COLO668 (cell line): ENCODE measurements at regions not wholly inside any gene's neighbourhood (a gene's known extent, or its start where the extent isn't known, plus 50 kb on each side); places are given as distances from the start of the nearest gene placed in this dataset.
"Not testable (repeated sequence)": the region's sequence is repeated elsewhere in the genome, so short reads cannot be mapped to it uniquely, and the experiment has no call there.

Experiments
- DNase-seq: peaks from one replicate; lab custom pipeline; 2025; ENCODE audit not compliant: unreplicated experiment; lab: John Stamatoyannopoulos, UW

DNA sequence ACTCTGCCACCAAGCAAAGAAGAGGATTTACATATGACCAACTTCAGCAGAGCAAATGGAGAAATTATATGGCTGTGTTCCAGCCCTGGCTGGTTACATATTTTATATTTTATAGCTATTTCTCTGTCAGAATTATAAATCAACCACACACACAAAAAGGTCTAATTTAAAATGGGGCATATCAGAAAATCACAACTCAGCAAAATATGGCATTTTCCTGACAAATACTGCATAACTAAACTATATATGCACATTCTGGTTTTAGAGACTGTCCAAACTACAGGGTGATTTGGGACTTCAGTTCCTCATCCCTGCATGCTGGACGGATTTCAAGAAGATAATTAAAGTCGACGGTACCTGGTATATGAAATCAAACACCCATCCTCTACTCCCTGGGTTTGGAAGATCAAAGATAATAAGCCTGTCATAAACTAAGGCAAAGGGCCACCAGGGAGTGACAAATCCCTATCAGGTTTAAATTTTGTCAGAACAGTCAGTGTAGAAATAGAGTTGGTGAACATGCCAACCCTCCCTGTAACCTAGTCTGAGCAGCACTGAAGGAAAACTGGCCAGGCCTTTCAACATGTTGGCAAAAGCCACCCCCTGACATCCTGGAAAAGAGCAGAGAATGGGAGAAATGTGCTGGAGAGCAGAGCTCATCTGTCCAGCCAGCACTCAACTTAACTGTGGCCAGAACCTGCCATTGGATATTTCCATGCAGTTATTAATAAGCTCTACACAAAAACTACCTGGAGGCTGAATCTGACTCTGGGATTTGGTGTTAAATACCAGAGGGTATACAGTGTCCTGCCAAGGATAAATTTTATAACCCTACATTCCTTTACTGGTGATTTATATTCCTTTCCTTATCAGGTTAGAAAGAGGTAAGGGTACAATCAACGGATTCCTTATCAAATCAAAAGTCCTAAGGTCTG, 235.7 kb downstream of the ENC1 start:
- DNase-seq, result no peak

DNA sequence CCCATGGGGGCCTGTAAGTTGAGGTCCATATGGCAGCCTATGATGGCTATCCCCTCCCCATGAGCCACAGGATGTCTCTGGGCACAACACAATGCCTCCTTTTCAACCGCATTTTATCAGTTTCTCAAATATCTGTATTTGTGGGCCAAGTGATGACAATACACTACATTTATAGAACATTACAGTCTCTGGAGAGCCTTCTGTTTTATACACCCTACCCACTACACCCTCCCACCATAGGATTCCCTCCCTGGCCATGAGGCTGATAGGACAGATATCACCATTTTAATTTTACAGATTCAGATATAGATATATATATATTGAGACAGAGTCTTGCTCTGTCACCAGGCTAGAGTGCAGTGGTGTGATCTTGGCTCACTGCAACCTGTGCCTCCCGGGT, 236.8 kb downstream of the ENC1 start:
- no peak for DNase-seq

GRCh38 chr5:74402553-74402952, 238.0 kb downstream of the ENC1 start:
- peak; percentile 7 for DNase-seq

DNA sequence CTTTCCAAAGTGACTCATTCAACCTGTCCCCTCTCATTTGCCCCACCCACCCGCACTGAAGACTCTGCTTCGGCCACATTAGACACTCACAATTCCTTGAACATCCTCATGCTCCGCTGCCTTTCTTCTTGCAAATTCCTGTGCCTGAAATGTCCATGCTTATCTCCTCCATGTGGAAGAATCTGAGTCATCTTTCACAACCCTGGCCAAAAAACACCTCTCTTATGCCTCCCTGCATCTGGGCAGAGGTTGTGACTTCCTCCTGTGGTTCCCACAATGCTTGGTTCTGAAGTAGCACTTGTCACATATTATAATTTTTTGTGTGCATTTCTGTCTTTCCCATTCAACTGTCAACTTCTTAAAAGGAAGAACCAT, 238.6 kb downstream of the ENC1 start:
- DNase-seq, result no peak

GRCh38 chr5:74401281-74401945, 239.1 kb downstream of the ENC1 start:
- no peak for DNase-seq

GRCh38 chr5:74400067-74400466, 240.5 kb downstream of the ENC1 start:
- no peak for DNase-seq

GRCh38 chr5:74396913-74397622, 243.5 kb downstream of the ENC1 start:
- DNase-seq, result no peak

- DNase-seq, result peak; percentile 24
These were observed 245.3 kb downstream of the ENC1 start for GRCh38 chr5:74394916-74395880.

DNA sequence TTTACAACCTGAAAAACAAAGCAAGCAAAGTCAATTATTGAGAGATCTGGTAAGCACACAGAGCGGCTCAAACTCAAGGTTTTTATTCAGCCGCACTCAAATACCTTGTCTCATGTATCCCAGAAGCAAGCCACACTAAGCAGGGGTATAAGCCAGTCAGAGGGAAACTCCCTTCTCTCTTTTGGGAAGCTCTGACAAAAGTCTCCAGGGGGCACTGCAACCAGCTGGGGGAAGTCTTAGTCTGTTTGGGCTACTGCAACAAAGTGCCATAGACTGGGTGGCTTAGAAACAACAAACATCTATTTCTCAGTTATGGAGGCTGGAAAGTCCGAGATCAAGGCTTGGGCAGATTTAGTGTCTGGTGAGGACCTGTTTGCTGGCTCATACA, 246.0 kb downstream of the ENC1 start:
- peak; percentile 12 for DNase-seq

- no peak for DNase-seq
These were observed 246.6 kb downstream of the ENC1 start for GRCh38 chr5:74393943-74394342.

DNA sequence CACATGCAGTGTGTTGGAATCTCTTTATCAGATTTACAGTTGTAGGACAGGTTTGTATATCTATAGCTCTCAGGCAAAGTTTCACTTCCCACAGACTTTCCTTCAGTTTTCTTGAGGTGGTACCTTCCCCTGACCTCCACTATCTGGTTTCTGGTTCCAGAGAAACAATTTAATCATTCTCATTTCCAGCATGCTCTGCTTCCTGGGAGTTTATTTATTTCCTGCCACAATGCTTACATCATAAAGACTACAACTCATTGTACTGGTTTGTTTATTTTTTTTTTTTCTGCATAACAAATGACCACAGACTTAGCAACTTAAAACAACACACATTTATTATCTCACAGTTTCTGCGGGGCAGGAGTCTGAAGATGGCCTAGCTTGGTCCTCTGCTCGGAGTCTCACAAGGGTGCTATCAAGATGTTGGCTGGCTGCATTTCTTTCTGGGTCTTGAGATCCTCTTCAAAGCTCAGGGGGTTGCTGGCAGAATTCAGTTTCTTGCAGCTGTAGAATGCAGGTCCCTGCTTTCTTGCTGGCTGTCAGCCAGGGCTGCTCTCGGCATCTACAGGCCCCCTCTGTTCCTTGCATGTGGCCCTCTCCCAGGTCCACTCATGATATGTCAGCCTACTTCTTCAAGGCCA, 247.7 kb downstream of the ENC1 start:
- DNase-seq, result no peak

- no peak for DNase-seq
These were observed 249.1 kb downstream of the ENC1 start for GRCh38 chr5:74391410-74391809.

DNA sequence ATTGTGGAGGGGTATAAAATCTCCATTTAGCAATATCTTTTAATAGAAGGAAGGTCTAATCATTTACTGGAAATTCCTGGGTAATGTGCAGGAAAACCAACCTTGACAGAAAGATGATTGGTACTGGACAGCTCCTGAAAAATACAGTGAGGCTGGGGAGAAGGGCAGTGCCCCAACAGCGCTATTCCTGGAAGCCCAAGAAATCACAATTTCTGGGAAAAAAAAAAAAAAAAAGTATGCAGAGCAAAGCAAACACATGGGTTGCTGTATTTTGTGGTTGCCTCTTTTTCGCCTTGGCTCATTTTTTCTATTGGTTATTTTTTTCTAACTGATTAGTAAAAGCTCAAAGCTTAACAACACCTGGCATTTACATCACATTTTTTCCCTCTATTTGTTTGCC, 249.7 kb downstream of the ENC1 start:
- no peak for DNase-seq

DNA sequence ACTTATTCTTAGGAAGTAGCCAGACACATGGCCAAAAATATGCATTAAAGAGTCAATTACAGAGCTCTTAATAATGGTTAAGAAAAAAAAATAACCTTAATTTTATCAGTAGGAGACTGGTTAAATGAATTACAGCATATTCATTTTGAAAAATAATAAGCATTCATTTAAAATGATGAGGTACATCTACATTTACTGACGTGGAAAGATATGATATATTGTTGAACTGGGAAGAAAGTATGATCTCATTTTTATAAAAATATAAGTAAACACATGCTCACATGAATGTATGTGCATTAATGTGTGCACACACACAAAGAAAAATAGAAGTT, 250.3 kb downstream of the ENC1 start:
- no peak for DNase-seq

DNA sequence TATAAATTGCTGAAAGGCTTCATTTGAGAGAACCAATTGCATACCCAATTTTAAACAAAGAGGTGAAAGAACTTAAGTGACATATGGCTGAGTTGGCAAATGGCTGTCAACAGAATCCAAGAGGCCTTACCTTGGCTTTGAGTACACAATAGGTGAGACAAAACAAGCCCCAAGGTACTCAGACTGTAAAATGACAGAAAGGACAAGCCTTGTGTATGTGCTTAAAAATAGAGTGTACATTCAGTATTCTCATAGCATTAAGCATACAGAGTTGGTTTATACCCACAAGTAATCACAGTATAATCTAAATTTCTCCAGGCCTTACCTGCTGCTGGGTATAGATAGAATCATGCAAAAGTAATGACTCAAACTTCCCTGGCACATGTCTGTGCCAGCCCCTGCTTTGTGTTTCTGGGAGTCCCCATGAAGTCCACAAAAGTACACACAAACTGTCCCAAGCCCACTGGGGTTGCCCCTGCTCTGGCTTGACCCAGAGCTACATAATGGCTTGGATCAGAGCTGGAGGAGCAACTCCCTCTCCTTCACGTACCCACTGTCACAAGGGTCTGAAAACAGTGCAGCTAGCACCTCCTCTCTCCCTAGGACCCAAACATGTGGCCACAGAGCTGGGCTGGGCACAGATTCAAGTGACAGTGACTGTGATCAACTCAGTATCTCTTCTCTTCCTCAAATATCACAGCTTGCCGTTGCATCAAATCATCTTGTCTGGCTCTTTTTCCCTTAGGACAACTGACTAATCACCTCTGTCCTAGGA, 250.8 kb downstream of the ENC1 start:
- DNase-seq, result no peak

- not testable (repeated sequence) for DNase-seq
These were observed 252.1 kb downstream of the ENC1 start for GRCh38 chr5:74388411-74388810.

GRCh38 chr5:74386571-74387334, 253.8 kb downstream of the ENC1 start:
- no peak for DNase-seq

DNA sequence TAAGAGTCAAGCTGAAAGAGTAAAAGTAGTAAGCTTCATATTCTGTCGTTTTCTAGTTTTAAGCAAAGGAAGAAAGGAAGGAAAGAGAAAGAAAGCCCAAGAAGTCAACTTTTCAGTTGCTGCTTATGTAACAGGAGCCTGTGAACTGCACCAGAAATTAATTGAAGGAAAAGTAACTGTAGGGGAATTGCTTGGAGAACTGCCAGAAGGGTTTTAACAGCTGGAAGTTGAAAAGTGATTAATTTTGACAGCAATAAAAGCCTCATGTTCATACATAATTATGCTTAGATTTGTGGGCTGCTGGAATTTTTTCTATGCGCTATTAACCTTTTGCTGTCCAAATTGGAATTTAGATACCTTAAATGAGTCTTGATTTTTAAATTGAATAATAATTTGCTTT, 255.7 kb downstream of the ENC1 start:
- no peak for DNase-seq
